Esophagus (tissue), 2 donors: ENCODE measurements at regions not wholly inside any gene's neighbourhood (a gene's known extent, or its start where the extent isn't known, plus 50 kb on each side); places are given as distances from the start of the nearest gene placed in this dataset.
"Not testable (repeated sequence)": the region's sequence is repeated elsewhere in the genome, so short reads cannot be mapped to it uniquely, and the experiment has no call there.

ENCODE experiments used
- H3K27ac ChIP-seq, 2 donors: one replicate each; pipeline ENCODE4 v1.5.1; 2013; ENCODE audit warnings: low read depth in 2 of 2, mild to moderate bottlenecking in 2 of 2, inconsistent platforms in 1 of 2, low read length in 1 of 2, moderate library complexity in 1 of 2
- H3K27me3 ChIP-seq, 2 donors: one replicate each; pipeline ENCODE4 v1.6.1; 2013; ENCODE audit warnings: low read length in 2 of 2, control low read depth in 1 of 2, mild to moderate bottlenecking in 1 of 2; ENCODE audit not compliant: insufficient read depth in 2 of 2, control insufficient read depth in 1 of 2
- H3K36me3 ChIP-seq, 2 donors: one replicate each; pipeline ENCODE4 v1.6.1; 2013; ENCODE audit warnings: low read length in 1 of 2; ENCODE audit not compliant: control insufficient read depth in 2 of 2, insufficient read depth in 2 of 2
- H3K4me1 ChIP-seq, 2 donors: one replicate each; pipeline ENCODE4 v1.6.1; 2013; ENCODE audit warnings: low read length in 1 of 2; ENCODE audit not compliant: control insufficient read depth in 2 of 2, insufficient read depth in 2 of 2
- H3K4me3 ChIP-seq, 2 donors: one replicate each; pipeline ENCODE4 v1.5.1; 2013; ENCODE audit warnings: low read length in 2 of 2, mild to moderate bottlenecking in 2 of 2, low read depth in 1 of 2, moderate library complexity in 1 of 2
- H3K9me3 ChIP-seq, 2 donors: one replicate each; pipeline ENCODE4 v1.6.1; 2013; ENCODE audit warnings: mild to moderate bottlenecking in 2 of 2, low read depth in 1 of 2, low read length in 1 of 2, moderate library complexity in 1 of 2; ENCODE audit not compliant: control insufficient read depth in 2 of 2, insufficient read depth in 1 of 2
- WGBS, 2 donors: extraction: QIAGEN DNeasy Blood & Tissue Kit; methylation state at CpG; one replicate each; pipeline ENCODE4 v1.1.7; 2013; 5-methylcytosine and 5-hydroxymethylcytosine counted together
- donor health status: healthy with polysubstance abuse.
- donor health status: Bipolar disorder and iron deficiency.

DNA sequence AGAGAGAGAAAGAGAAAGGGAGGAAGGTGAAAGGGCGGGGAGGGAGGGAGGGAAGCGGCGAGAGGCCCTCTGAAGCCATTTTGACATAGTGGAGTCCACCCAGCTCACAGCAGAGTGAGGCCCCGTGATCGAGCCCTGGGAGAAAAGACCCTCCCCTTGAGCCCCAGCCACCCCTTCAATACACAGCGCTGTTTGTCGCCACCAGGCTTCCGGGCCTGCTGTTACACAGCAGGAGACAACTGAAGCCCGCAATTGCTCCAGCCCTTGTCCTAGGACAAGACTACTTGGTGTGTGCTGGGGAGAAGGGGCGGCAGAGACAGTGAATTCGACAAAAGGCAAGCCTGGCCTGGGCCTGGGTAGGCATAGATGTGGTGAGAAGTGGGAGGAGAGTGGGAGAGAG, 67.3 kb downstream of the PRR18 start:
- WGBS, 2 donors: 69 to 70% methylated on average over 10 to 11 of the region's 11 CpGs
- H3K4me3 ChIP-seq: no peak overlapping the region
- H3K36me3 ChIP-seq: no peaks in the 10 kb centered on the region
- no peak overlapping the region for H3K27ac ChIP-seq
- H3K27me3 ChIP-seq: no peaks in the 10 kb centered on the region
- H3K9me3 ChIP-seq: no peaks in the 10 kb centered on the region
- H3K4me1 ChIP-seq: peaks cover 0 to 4% of the 10 kb centered on the region in 2 donors

DNA sequence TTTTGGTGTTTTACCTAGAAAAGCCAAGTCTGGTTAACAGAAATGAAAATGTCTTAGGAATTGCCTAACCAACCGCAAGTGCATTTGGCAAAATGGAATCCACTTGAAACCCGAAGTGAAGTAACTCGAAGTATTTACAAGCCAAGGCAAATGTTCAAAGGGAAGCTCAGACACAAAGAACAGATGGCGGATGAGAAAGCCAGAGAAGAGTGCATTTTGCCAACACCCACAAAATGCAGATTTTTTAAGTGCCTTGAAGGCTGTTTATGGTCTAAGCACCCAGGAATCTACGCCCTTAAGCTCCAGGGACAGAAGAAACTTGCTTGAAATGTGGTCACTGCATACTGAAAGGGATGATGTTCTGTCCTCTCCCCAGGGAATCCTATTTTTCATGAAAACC, 70.0 kb upstream of the TBXT start:
- H3K9me3 ChIP-seq: no peaks in the 10 kb centered on the region
- H3K4me1 ChIP-seq: no peaks in the 10 kb centered on the region
- no peak overlapping the region for H3K4me3 ChIP-seq
- H3K27me3 ChIP-seq: no peaks in the 10 kb centered on the region
- no peak overlapping the region for H3K27ac ChIP-seq
- WGBS, 2 donors: 53 to 68% methylated on average over 5 of the region's 5 CpGs
- H3K36me3 ChIP-seq: no peaks in the 10 kb centered on the region

GRCh38 chr6:166236596-166236995, 68.9 kb upstream of the TBXT start:
- Histone ChIP-seq H3K9me3 (no peaks in the 10 kb centered on the region), H3K27me3 (no peaks in the 10 kb centered on the region), H3K4me1 (no peaks in the 10 kb centered on the region), H3K27ac (no peak overlapping the region), H3K36me3 (no peaks in the 10 kb centered on the region), H3K4me3 (no peak overlapping the region)
- WGBS, 2 donors: 79 to 82% methylated on average over 13 of the region's 13 CpGs

- Histone ChIP-seq H3K36me3 (no peaks in the 10 kb centered on the region), H3K4me1 (no peaks in the 10 kb centered on the region), H3K27me3 (no peaks in the 10 kb centered on the region), H3K4me3 (no peak overlapping the region), H3K9me3 (no peaks in the 10 kb centered on the region), H3K27ac (no peak overlapping the region)
- 82% methylated on average over 17 of the region's 17 CpGs for WGBS, 2 donors
These were observed 68.1 kb upstream of the TBXT start for GRCh38 chr6:166235666-166236292.

- H3K36me3 ChIP-seq, H3K4me1 ChIP-seq, H3K27me3 ChIP-seq, H3K27ac ChIP-seq, H3K4me3 ChIP-seq, H3K9me3 ChIP-seq: not testable (repeated sequence)
- 73 to 74% methylated on average over 2 of the region's 2 CpGs for WGBS, 2 donors
These were observed 63.5 kb upstream of the TBXT start for GRCh38 chr6:166231181-166231580.

DNA sequence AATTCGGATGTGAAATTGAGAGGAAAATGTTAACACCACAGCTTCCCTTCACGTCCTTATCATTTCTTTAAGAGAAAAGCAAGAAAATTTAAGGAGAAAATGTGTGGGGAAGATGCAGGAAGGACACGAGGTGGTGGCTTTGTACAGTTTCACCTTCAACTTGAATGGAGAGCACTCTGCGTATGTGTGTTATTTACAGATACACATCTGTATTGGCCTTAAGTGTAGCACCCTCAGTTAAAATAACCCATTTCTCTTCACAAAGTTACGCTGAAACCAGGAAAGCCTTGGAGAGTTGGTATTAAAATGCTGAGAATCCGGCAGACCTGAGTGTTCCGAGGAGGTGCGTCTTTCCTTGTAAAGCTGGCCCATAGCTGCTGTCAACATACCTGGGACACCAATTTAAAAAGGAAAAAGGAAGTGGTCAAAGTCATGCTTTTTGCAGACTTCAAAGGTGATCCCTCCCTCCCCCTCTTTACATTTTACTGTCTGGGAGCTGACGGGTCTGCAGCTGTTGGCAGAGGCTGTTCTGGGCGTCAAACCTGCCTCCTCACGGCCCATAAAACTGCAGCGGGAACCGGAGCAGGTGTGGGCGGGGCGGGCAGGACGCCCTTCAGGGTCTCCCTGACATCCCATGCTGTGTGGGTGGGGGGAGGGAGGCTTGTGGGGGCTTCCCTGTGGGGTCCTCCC, 61.3 kb upstream of the TBXT start:
- no peaks in the 10 kb centered on the region for H3K36me3 ChIP-seq
- no peak overlapping the region for H3K4me3 ChIP-seq
- no peaks in the 10 kb centered on the region for H3K27me3 ChIP-seq
- H3K4me1 ChIP-seq: no peaks in the 10 kb centered on the region
- 38 to 39% methylated on average over 16 of the region's 16 CpGs for WGBS, 2 donors
- H3K27ac ChIP-seq: no peak overlapping the region
- H3K9me3 ChIP-seq: peaks cover 0 to 2% of the 10 kb centered on the region in 2 donors

DNA sequence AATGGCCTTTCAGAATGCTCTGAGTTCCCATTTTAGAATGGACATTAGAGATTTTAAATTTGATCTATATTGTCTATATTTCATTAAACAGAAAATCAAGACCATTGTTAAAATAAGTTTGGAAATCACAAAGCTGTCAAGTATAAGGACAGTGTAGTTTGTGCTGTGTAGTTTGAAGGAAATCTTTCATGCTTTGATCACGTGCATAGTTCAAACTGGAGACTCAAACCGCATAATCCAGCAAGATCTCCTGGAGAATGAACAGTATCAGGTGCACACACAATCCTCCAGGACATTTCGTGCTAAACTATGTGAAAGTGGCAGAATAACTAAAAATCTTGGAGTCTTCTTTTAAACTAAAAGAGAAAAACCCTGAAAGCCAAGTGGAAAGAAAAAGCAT, 60.8 kb upstream of the TBXT start:
- Histone ChIP-seq H3K9me3 (peaks cover 0 to 2% of the 10 kb centered on the region in 2 donors), H3K27me3 (no peaks in the 10 kb centered on the region)

DNA sequence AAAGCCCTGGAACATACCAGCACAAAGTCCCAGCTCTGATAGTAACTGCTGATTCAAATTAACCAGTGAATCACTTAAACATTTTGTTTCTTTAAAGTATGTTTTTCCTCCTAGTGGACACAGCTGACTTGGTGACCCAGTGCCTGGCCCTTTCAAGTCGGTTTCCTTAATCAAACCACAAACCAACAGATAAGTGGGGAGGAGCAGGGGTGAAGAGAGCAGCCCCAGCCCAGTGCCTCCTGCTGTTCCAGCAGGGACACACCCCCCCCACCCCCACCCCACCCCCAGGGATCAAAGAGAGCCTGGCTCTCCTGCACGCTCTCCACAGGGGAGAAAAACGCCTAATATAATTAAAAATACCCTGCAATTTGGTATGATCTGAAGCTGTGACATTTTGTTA, 55.4 kb upstream of the TBXT start:
- Histone ChIP-seq H3K36me3 (no peaks in the 10 kb centered on the region), H3K4me1 (no peaks in the 10 kb centered on the region), H3K27ac (no peak overlapping the region), H3K4me3 (no peak overlapping the region), H3K27me3 (no peaks in the 10 kb centered on the region), H3K9me3 (peaks cover 0 to 2% of the 10 kb centered on the region in 2 donors)
- WGBS, 2 donors: 22 to 31% methylated on average over 3 of the region's 3 CpGs

More for the DNA sequence above, 60.8 kb upstream of the TBXT start:
- H3K4me3 ChIP-seq: no peak overlapping the region
- no peaks in the 10 kb centered on the region for H3K36me3 ChIP-seq
- WGBS, 2 donors: 75 to 81% methylated on average over 3 of the region's 3 CpGs
- H3K27ac ChIP-seq: no peak overlapping the region
- no peaks in the 10 kb centered on the region for H3K4me1 ChIP-seq

- H3K27ac ChIP-seq: no peak overlapping the region
- no peaks in the 10 kb centered on the region for H3K27me3 ChIP-seq
- H3K4me1 ChIP-seq: no peaks in the 10 kb centered on the region
- no peak overlapping the region for H3K4me3 ChIP-seq
- no peaks in the 10 kb centered on the region for H3K9me3 ChIP-seq
- no peaks in the 10 kb centered on the region for H3K36me3 ChIP-seq
- 67 to 77% methylated on average over 9 of the region's 9 CpGs for WGBS, 2 donors
These were observed 55.0 kb upstream of the TBXT start for GRCh38 chr6:166222631-166223030.

DNA sequence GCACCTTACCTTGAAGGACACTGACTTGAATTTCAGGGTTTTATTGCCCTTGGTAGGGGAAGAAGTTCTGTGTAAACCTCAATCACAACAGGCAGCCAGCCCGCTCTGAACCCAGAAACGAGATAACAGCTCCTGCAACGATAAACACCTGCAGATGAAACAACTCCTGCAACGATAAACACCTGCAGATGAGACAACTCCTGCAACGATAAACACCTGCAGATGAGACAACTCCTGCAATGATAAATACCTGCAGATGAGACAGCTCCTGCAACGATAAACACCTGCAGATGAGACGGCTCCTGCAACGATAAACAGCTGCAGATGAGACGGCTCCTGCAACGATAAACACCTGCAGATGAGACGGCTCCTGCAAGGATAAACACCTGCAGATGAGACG, 54.0 kb upstream of the TBXT start:
- 43 to 47% methylated on average over 12 of the region's 12 CpGs for WGBS, 2 donors
- Histone ChIP-seq H3K4me1 (no peaks in the 10 kb centered on the region), H3K27me3 (no peaks in the 10 kb centered on the region), H3K36me3 (no peaks in the 10 kb centered on the region), H3K27ac (no peak overlapping the region), H3K9me3 (no peaks in the 10 kb centered on the region), H3K4me3 (no peak overlapping the region)
